HepG2 (cell line): ENCODE measurements at regions not wholly inside any gene's neighbourhood (a gene's known extent, or its start where the extent isn't known, plus 50 kb on each side); places are given as distances from the start of the nearest gene placed in this dataset.

ENCODE experiments used
- ARNT2 ChIP-seq: sonication (generic); formaldehyde crosslinking; IDR thresholded peaks from 2 replicates; pipeline ENCODE4 v1.8.0; 2022; ENCODE audit warnings: mild to moderate bottlenecking, low read depth, missing genetic modification reagents, moderate library complexity
- BRD4 ChIP-seq: sonication (generic); formaldehyde crosslinking; IDR thresholded peaks from 2 replicates; pipeline ENCODE4 v1.4.0; 2020; ENCODE audit warnings: missing genetic modification reagents
- KDM3A ChIP-seq: IDR thresholded peaks from 2 replicates; pipeline ENCODE4 v1.6.1; 2018; ENCODE audit warnings: low read depth, missing compliant biosample characterization
- PRMT3 ChIP-seq: sonication (generic); formaldehyde crosslinking; IDR thresholded peaks from 2 replicates; pipeline ENCODE4 v1.8.1; 2022; ENCODE audit warnings: low read depth, mild to moderate bottlenecking, moderate library complexity, missing genetic modification reagents, borderline replicate concordance
- SETDB1 ChIP-seq: sonication (generic); formaldehyde crosslinking; IDR thresholded peaks from 2 replicates; pipeline ENCODE4 v1.5.1; 2020; ENCODE audit warnings: missing genetic modification reagents, mild to moderate bottlenecking, borderline replicate concordance
- ZNF101 ChIP-seq: sonication (generic); formaldehyde crosslinking; IDR thresholded peaks from 2 replicates; pipeline ENCODE4 v1.4.0; 2020; ENCODE audit warnings: mild to moderate bottlenecking, low read depth, missing genetic modification reagents, borderline replicate concordance
- ZNF205 ChIP-seq: IDR thresholded peaks from 2 replicates; pipeline ENCODE4 v1.6.1; 2018; ENCODE audit warnings: missing biosample characterization, missing genetic modification reagents
- ZNF234 ChIP-seq: sonication (generic); formaldehyde crosslinking; conservative IDR thresholded peaks from 2 replicates; pipeline ENCODE4 v1.5.1; 2020; ENCODE audit warnings: mild to moderate bottlenecking, missing genetic modification reagents
- TF ChIP-seq, protein P1 (sequence below), 2 experiments: sonication (generic) in 1 of 2; formaldehyde crosslinking in 1 of 2; IDR thresholded peaks; 2 replicates each; pipeline versions ENCODE4 v1.6.1 to v1.9.0; 2014 to 2022; ENCODE audit warnings: antibody characterized with exemption in 1 of 2, borderline replicate concordance in 1 of 2, inconsistent platforms in 1 of 2, low read depth in 1 of 2, missing genetic modification reagents in 1 of 2

DNA sequence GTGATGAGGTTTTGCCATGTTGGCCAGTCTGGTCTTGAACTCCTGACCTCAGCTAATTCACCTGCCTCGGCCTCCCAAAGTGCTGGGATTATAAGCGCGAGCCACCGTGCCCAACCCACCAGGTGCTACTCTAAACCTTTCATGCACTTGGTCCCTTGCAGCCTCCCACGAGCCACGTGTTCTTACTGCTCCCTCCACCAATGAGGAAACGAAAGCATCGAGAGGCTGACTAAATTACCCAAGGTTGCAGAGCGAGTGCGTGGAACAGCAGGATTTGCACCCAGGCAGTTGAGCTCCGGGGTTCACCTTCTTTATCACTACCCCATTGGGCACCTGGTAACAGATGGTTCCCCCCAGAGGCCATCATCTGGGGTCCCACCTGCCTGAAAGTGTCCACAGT is 208.3 kb downstream of the LY86 start (continued):
- TF ChIP-seq, protein P1, sequence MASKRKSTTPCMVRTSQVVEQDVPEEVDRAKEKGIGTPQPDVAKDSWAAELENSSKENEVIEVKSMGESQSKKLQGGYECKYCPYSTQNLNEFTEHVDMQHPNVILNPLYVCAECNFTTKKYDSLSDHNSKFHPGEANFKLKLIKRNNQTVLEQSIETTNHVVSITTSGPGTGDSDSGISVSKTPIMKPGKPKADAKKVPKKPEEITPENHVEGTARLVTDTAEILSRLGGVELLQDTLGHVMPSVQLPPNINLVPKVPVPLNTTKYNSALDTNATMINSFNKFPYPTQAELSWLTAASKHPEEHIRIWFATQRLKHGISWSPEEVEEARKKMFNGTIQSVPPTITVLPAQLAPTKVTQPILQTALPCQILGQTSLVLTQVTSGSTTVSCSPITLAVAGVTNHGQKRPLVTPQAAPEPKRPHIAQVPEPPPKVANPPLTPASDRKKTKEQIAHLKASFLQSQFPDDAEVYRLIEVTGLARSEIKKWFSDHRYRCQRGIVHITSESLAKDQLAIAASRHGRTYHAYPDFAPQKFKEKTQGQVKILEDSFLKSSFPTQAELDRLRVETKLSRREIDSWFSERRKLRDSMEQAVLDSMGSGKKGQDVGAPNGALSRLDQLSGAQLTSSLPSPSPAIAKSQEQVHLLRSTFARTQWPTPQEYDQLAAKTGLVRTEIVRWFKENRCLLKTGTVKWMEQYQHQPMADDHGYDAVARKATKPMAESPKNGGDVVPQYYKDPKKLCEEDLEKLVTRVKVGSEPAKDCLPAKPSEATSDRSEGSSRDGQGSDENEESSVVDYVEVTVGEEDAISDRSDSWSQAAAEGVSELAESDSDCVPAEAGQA (IDR thresholded peaks at IDR 0.05; ENCODE audit: low read depth) = no peak
- TF ChIP-seq, protein P1 (CRISPR knock-in tag; IDR thresholded peaks at IDR 0.05; ENCODE audit: borderline replicate concordance) = no peak
- no peak for TF ChIP-seq SETDB1 (CRISPR knock-in tag)
- no peak for TF ChIP-seq PRMT3 (CRISPR knock-in tag)
- TF ChIP-seq ARNT2 (CRISPR knock-in tag) = no peak
- TF ChIP-seq KDM3A (CRISPR knock-in tag) = no peak
- TF ChIP-seq ZNF101 (CRISPR knock-in tag) = no peak
- no peak for TF ChIP-seq BRD4 (CRISPR knock-in tag)
- no peak for TF ChIP-seq ZNF205 (CRISPR knock-in tag)
- no peak for TF ChIP-seq ZNF234 (CRISPR knock-in tag)
